SJCRH30 (cell line): ENCODE measurements at regions not wholly inside any gene's neighbourhood (a gene's known extent, or its start where the extent isn't known, plus 50 kb on each side); places are given as distances from the start of the nearest gene placed in this dataset.
A peak's percentile ranks its signal among the peaks of the same experiment; 100 is the strongest.

Experiments
- DNase-seq, 2 experiments: peaks; one replicate each; pipeline ENCODE4 v3.0.0-alpha.2; 2015 to 2020
- H3K27ac ChIP-seq: fragments of 250-450 bp; sonication (Bioruptor Pico); 2 replicates; pipeline ENCODE4 v1.5.1; 2020; ENCODE audit warnings: mild to moderate bottlenecking, moderate library complexity
- H3K27me3 ChIP-seq: fragments of 250-450 bp; sonication (Bioruptor Pico); 2 replicates; pipeline ENCODE4 v1.5.1; 2020; ENCODE audit warnings: mild to moderate bottlenecking, moderate library complexity
- H3K36me3 ChIP-seq: fragments of 250-450 bp; sonication (Bioruptor Pico); 2 replicates; pipeline ENCODE4 v1.5.1; 2020; ENCODE audit warnings: mild to moderate bottlenecking, moderate library complexity
- H3K4me1 ChIP-seq: fragments of 250-450 bp; sonication (Bioruptor Pico); 2 replicates; pipeline ENCODE4 v1.5.1; 2020; ENCODE audit warnings: mild to moderate bottlenecking, moderate library complexity
- H3K4me3 ChIP-seq: fragments of 250-450 bp; sonication (Bioruptor Pico); 2 replicates; pipeline ENCODE4 v1.5.1; 2020; ENCODE audit warnings: mild to moderate bottlenecking, moderate library complexity
- H3K9me3 ChIP-seq: fragments of 250-450 bp; sonication (Bioruptor Pico); replicated peaks from 2 replicates; pipeline ENCODE4 v1.5.1; 2020; ENCODE audit warnings: mild to moderate bottlenecking, moderate library complexity

DNA sequence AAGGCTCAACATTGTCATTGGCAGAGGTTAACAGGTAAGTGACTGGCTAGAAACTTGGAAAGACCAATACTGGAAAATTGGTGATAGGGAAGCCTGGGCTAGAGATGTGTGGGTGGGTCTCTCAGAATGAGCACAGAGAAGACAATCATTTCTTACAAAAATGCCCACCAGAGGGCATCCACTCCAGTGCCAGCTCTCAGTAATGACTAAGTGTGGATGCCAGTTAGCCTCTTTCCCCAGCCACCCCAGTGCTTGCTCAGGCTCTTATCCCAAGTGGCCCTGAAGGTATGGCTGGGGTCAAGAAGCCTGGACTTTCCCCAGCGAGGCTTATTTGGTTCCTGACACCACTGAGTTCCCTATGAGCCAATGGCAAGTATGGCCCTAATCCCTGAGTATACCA is 115.9 kb upstream of the ST8SIA2 start:
- H3K4me3 ChIP-seq = no peak overlapping the region
- peak in 1 of 2 experiments; percentile 55 for DNase-seq
- 0 out of 2 replicates have a peak, but pooled peaks cover 4% of the 10 kb centered on the region for H3K27me3 ChIP-seq
- peaks cover 12% of the 10 kb centered on the region for H3K4me1 ChIP-seq
- no peaks in the 10 kb centered on the region for H3K9me3 ChIP-seq
- H3K36me3 ChIP-seq = no peaks in the 10 kb centered on the region
- no peak overlapping the region for H3K27ac ChIP-seq

DNA sequence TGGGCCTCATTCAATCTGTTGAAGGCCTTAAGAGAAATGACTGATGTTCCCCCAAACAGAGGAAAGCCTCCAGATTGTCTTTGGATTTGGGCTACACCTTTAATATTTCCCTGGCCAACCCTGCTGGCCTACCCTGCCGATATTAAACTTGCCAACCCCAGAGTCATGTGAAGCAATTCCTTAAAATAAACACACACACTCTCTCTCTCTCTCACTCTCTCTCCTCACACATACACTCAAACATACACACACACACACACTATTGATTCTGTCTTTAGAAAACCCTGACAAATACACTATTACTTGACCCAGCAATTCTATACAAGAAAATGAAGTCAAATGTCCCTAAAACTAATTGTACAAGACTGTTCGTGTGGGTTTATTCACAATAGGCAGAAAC is 109.9 kb upstream of the ST8SIA2 start:
- no peak overlapping the region for H3K4me3 ChIP-seq
- no peaks in the 10 kb centered on the region for H3K9me3 ChIP-seq
- no peaks in the 10 kb centered on the region for H3K36me3 ChIP-seq
- H3K27me3 ChIP-seq = 0 out of 2 replicates have a peak, but pooled peaks cover 3% of the 10 kb centered on the region
- no peaks in the 10 kb centered on the region for H3K4me1 ChIP-seq
- no peak overlapping the region for H3K27ac ChIP-seq
- no peak for DNase-seq

DNA sequence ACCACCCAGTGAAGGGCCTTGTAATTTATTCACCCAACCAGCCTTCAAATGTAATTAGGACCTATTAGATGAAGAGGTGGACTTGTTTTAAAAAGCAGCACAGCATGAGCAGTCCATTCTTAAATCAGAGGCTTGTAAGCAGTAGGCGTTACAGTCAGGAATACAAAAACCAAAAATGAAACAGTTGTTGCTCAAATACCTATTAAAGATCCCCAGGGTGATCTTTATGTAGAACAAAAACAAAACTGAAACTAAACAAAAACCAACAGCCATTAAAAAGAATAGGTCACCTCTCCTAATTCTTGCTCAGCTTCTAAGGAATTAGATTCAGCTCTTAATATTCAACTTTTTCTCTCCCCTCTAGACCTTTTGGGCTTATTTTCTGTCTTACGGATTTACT is 104.9 kb upstream of the ST8SIA2 start:
- Histone ChIP-seq H3K36me3 (no peaks in the 10 kb centered on the region), H3K27ac (no peak overlapping the region), H3K9me3 (no peaks in the 10 kb centered on the region), H3K4me1 (no peaks in the 10 kb centered on the region), H3K4me3 (no peak overlapping the region), H3K27me3 (no peaks in the 10 kb centered on the region)
- DNase-seq = no peak

DNA sequence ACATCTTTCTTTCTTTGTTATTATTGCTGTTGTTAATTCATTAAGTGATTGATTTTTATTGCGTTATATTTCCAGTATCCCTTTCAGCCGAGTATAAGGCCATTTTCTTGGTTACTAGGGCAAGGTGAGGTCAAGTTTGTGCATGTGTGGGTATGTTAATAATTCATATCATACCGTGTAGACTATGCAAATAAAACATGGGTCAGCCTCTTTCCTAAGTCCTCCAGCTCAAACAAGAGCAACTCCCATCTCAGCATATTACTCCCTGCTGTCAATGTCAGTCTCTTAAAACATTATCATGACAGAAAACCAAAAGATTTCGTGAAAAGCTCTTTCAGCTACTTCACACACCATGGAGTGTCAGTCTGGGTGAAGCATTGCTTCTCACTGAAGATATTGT is 103.9 kb upstream of the ST8SIA2 start:
- DNase-seq = no peak
- Histone ChIP-seq H3K4me1 (0 out of 2 replicates have a peak, but pooled peaks cover 2% of the 10 kb centered on the region), H3K27me3 (no peaks in the 10 kb centered on the region), H3K9me3 (no peaks in the 10 kb centered on the region), H3K36me3 (no peaks in the 10 kb centered on the region), H3K4me3 (no peak overlapping the region), H3K27ac (no peak overlapping the region)

DNA sequence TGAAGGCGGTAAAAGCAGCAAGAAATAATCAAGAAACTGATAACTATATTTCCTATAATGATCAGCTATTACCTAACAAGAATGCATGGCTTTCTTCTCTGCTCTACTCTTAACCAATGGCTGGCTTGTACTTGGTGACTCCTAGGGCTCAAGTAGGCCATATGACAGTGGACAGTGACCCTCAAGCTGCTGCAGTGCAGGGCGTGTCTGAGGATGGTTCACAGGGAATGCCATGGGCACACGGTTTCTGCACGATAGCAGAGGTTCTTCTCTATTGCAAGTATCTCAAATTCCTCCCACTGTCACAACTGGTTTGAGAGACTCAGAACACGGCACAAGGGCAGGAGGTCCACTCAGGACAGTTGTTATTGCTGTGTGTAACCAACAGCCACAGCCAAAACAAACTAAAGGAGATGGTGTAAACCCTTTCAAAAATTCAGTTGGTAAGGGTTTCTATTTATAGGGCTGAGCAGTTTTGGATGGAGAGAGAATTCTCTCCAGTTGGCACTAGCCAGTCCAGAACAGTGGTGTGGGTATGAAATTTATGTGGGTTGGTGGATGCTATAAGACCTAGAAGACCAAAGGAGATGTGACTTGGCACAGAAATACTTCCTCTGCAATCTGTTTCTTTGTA is 103.2 kb upstream of the ST8SIA2 start:
- DNase-seq = no peak
- Histone ChIP-seq H3K36me3 (no peaks in the 10 kb centered on the region), H3K4me3 (no peak overlapping the region), H3K4me1 (0 out of 2 replicates have a peak, but pooled peaks cover 5% of the 10 kb centered on the region), H3K27me3 (no peaks in the 10 kb centered on the region), H3K27ac (no peak overlapping the region), H3K9me3 (no peaks in the 10 kb centered on the region)

DNA sequence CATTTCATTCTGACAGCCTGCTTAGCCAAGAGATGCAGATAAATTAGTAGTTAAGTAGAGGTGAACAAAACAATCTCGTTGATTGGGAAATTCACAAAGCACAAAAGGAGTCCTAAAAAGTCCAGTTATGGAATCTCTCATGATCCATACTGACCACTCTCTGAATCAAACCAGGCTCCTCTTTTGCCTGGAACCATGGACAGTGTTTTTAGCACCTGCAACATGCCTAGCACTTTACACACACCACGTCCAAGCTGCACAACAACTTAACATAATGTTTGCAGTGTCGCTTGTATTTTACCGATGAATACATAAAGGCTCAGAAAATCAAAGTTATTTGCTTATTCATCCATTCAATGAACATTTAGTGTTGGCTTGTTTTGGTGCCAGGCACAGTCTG is 101.8 kb upstream of the ST8SIA2 start:
- DNase-seq = no peak
- no peaks in the 10 kb centered on the region for H3K36me3 ChIP-seq
- 0 out of 2 replicates have a peak, but pooled peaks cover 5% of the 10 kb centered on the region for H3K4me1 ChIP-seq
- H3K4me3 ChIP-seq = no peak overlapping the region
- H3K9me3 ChIP-seq = no peaks in the 10 kb centered on the region
- H3K27me3 ChIP-seq = no peaks in the 10 kb centered on the region
- no peak overlapping the region for H3K27ac ChIP-seq

DNA sequence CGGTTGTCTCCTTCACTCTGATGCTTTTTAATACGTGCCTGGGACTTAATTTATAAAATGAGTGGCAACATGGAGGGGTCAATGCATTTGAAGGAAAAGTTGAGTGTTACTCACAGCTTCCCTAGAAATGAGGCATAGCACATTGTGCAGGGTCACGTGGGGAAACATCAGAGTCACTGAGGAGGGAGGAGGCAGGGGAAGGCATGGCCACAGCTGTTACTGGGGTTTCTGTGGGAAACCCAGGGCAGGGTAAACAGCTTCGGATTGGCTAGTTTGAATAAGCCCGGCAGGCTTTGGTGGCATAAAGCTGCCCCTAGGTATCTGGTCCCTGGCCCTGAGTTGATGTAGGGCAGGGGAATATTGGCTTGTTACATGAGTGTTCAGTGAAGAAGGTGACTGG is 98.9 kb upstream of the ST8SIA2 start:
- no peaks in the 10 kb centered on the region for H3K36me3 ChIP-seq
- DNase-seq = peak; percentile 68 to 83
- H3K4me3 ChIP-seq = no peak overlapping the region
- no peak overlapping the region for H3K27ac ChIP-seq
- H3K9me3 ChIP-seq = no peaks in the 10 kb centered on the region
- peaks cover 6% of the 10 kb centered on the region; the same call in 1 of the 2 replicates for H3K27me3 ChIP-seq
- H3K4me1 ChIP-seq = 0 out of 2 replicates have a peak, but pooled peaks cover 5% of the 10 kb centered on the region

DNA sequence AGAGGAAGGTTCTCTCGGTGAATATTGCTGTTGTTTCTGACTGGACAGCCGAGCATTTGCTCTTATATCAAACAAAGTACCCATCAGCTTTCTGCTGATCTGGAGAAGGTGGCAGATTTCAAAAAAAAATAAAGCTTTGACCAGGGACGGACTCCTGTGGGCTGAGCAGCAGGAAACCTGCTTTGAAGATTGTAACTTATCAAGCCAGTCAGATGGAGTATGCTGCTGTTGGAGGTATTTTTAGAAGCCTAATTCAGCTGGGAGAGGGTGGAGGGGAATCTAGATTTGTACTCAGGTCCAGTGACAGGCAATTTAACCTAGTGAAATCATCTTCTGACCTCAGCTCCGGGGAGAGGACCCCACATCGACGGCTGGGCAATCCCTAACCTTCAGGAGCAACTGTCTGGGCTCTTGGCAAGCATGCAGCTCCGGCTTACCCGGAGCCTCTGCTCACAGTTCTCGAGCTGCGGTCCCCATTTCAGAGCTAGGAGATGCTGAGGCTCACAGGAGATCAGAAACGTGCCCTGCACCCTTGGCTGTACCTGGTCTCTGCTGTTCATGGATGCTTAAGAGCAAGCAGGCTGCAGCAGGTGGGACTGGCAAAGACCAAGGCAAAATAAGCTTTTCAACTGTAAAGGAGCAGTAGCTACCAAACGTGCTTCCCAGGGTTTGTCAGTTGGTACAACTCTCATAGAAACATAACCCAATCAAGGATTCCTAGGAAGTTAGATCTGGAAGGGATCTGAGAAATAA is 89.3 kb upstream of the ST8SIA2 start:
- Histone ChIP-seq H3K36me3 (no peaks in the 10 kb centered on the region), H3K4me3 (no peak overlapping the region), H3K27me3 (peaks cover 4% of the 10 kb centered on the region; the same call in 1 of the 2 replicates), H3K4me1 (no peaks in the 10 kb centered on the region), H3K9me3 (no peaks in the 10 kb centered on the region; the same call in none of the 2 replicates), H3K27ac (no peak overlapping the region)
- DNase-seq = no peak

DNA sequence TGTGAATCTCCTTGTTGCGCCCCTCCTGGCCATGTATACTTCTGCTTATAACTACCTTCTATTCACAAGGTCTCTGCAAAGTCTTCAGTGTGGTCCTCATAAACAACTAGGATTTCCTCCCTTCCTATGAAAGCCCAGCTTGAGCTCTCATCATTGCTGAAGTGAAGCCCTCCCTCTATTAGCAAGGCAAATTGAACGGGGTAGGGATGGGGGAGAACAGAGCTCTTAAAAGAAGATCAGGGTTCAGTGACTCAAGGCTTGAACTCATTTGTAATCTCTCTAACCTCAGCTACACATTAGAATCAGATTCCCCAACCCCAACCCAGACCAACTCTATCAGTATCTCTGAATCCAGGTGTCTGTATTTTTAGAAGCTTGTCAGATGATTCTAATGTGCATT is 88.3 kb upstream of the ST8SIA2 start:
- Histone ChIP-seq H3K36me3 (no peaks in the 10 kb centered on the region), H3K27ac (no peak overlapping the region), H3K4me1 (no peaks in the 10 kb centered on the region), H3K27me3 (0 out of 2 replicates have a peak, but pooled peaks cover 2% of the 10 kb centered on the region), H3K4me3 (no peak overlapping the region), H3K9me3 (no peaks in the 10 kb centered on the region; the same call in none of the 2 replicates)
- no peak for DNase-seq

DNA sequence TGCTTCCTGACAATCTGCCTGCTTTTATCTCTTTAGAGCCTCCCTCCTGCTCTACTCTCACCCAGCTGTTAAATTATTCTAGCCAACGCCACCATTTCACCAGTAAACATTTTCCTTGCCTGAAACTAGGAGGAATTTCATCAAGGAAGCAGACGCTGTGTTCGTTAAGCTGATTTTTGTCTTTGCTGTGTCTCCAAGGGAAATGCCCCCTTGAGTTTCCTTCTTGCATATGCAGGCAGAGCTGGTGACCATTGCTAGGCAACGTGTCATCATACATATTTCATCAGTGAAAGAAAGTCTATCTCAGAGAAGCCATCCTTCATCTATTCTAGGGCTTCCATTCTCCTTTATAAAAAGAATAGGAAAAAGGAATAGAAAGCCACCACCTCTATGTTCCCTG is 87.0 kb upstream of the ST8SIA2 start:
- H3K27me3 ChIP-seq = 0 out of 2 replicates have a peak, but pooled peaks cover 2% of the 10 kb centered on the region
- H3K27ac ChIP-seq = no peak overlapping the region
- no peaks in the 10 kb centered on the region for H3K4me1 ChIP-seq
- H3K4me3 ChIP-seq = no peak overlapping the region
- DNase-seq = no peak
- H3K9me3 ChIP-seq = no peaks in the 10 kb centered on the region; the same call in 1 of the 2 replicates
- no peaks in the 10 kb centered on the region for H3K36me3 ChIP-seq

DNA sequence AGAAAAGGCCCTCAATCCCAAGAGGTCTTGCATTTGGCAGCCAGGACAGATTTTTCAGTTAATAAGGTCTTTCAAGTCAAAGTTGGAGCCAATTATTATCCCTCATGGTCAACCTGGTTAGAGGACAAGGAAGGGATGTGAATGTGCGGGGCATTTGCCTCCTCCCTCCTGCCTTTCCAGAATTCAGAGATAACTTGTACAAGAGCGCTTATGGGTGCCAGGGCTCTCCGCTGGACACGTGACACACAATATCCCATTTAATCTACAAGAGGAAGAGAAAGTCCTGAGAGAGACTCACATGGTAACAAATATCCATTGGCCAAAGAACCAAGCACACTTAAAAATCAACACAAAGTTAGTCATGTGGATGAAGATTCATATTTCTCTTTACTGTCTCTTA is 78.5 kb upstream of the ST8SIA2 start:
- DNase-seq = no peak
- Histone ChIP-seq H3K36me3 (no peaks in the 10 kb centered on the region), H3K9me3 (no peaks in the 10 kb centered on the region), H3K27ac (no peak overlapping the region), H3K4me3 (no peak overlapping the region), H3K4me1 (peaks cover 17% of the 10 kb centered on the region), H3K27me3 (no peaks in the 10 kb centered on the region)

DNA sequence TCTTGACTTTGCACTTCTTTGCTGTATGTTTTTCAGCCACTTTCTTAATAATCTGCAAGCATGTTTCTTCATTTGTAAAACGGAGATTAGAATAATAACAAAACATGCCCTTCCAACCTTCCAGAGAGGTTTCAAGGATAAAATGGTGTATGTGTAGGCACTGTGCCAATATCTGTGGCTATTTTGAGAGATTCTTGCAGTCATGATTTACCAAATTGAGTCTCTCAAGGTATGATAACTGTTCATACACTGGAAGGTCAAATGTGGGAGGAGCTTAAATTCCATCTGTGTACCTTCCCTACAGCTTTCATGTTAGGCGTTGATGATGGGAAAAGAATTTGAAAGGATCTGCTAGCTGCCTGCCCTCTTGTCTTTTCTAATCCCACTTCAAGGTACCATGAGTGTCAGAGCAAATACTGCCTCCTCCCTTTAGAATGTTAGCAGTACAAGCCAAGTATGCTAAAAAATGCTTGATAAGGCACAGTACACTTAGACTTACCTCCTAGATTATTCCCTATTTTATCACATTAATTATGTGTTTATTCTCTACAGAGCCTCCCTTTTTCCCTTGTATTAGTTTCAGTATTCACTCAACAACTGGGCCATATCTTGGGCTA is 78.0 kb upstream of the ST8SIA2 start:
- Histone ChIP-seq H3K27me3 (no peaks in the 10 kb centered on the region), H3K9me3 (no peaks in the 10 kb centered on the region), H3K27ac (no peak overlapping the region), H3K4me3 (no peak overlapping the region), H3K36me3 (no peaks in the 10 kb centered on the region), H3K4me1 (peaks cover 17% of the 10 kb centered on the region)
- no peak for DNase-seq

DNA sequence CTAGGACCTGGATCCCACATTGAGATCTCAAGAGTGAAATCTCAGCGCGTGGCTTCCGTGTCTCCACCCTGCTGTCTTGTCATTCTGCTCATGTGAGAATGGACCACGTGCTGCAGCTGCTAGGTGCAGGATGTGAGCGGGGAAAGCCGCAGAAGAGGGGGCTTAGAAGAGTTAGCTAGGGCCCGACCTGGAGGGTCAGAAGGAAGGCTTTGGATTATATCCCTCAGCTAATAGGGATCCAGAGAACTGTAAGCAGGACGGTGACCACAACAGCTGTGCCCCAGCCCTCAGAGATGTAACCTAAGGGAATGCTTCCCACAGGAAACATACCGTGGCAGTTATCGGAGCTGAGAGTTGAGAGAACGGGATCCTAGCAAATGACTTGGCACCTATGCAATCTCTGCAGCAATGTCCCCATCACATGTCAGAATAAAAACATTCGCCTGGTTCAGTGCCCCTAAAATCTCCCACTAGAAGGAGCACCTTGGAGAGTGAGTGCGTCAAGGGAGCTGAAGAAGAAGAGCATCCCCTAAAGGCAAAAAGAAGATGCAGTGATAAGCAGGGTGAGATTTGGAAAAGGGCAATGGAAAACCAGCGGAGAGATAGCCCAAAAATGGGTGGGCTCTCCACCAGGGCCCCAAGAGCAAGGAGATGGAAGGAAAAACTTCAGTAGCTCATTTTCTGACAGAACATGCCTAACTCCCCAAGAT is 76.9 kb upstream of the ST8SIA2 start:
- Histone ChIP-seq H3K4me3 (no peak overlapping the region), H3K4me1 (peaks cover 17% of the 10 kb centered on the region), H3K27ac (peak overlapping the region; percentile 13; the same call in 1 of the 2 replicates), H3K9me3 (no peaks in the 10 kb centered on the region), H3K36me3 (no peaks in the 10 kb centered on the region), H3K27me3 (no peaks in the 10 kb centered on the region)
- peak; percentile 93 to 97 for DNase-seq

DNA sequence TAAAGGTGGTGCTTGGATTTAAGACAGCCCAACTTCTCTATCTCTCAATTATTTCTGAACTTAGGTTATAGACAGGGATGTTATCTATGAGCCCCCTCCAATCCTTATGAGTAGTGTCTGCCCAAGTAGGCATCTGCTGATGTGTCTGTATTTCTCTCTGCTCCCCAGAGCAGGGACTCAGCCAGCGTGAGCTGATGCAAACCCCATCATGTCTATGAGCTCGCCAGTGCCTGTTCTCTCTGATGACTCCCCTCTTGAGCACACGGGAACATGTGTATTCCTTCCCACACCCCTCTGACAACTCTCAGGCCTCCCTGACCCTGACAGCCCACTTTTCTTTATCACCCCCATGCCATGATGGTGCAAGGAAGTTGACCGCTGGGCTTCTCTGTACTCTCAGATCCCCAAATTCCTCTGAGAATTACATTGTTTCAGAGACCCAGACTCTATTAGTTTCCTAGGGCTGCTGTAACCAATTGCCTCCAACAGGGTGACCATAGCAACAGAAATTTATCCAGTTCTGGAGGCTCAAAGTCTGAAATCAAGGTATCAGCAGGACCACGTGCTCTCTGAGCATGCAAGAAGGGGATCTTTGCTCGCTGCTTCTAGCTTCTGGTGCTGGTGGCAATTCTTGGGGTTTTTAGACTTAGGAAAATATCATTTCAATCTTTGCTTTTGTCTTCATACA is 73.5 kb upstream of the ST8SIA2 start:
- peaks cover 17% of the 10 kb centered on the region for H3K4me1 ChIP-seq
- DNase-seq = no peak
- no peaks in the 10 kb centered on the region for H3K27me3 ChIP-seq
- H3K36me3 ChIP-seq = no peaks in the 10 kb centered on the region
- H3K9me3 ChIP-seq = no peaks in the 10 kb centered on the region
- H3K27ac ChIP-seq = no peak overlapping the region
- H3K4me3 ChIP-seq = no peak overlapping the region
